Kidney (tissue), 13 donors: ENCODE measurements at regions not wholly inside any gene's neighbourhood (a gene's known extent, or its start where the extent isn't known, plus 50 kb on each side); places are given as distances from the start of the nearest gene placed in this dataset.

ENCODE experiments used
- DNase-seq, 5 donors: peaks; one replicate each; pipeline ENCODE4 v3.0.0-alpha.2; 2013 to 2020
- FAIRE-seq: peaks from 2 replicates; lab custom pipeline; 2012; peaks lifted over from hg19 to GRCh38; lab: Jason Lieb, UNC
- H3K27ac ChIP-seq, 2 donors: one replicate each; pipeline ENCODE4 v1.7.0; 2013; ENCODE audit warnings: low read depth in 2 of 2, low read length in 2 of 2, inconsistent platforms in 1 of 2
- H3K27me3 ChIP-seq: one replicate; pipeline ENCODE4 v1.7.1; 2013; ENCODE audit warnings: low read length, inconsistent platforms; ENCODE audit not compliant: control insufficient read depth, insufficient read depth
- H3K36me3 ChIP-seq, 3 donors: one replicate each; pipeline versions ENCODE4 v1.7.0 to v1.7.1; 2013; ENCODE audit warnings: low read length in 3 of 3, control low read depth in 1 of 3, inconsistent platforms in 1 of 3; ENCODE audit not compliant: insufficient read depth in 3 of 3, control insufficient read depth in 2 of 3
- H3K4me1 ChIP-seq, 3 donors: one replicate each; pipeline versions ENCODE4 v1.7.0 to v1.7.1; 2013; ENCODE audit warnings: low read length in 3 of 3, inconsistent platforms in 1 of 3, low read depth in 1 of 3; ENCODE audit not compliant: control insufficient read depth in 2 of 3, insufficient read depth in 2 of 3
- H3K4me3 ChIP-seq, 3 donors: one replicate each; pipeline versions ENCODE4 v1.7.0 to v1.8.1; 2013; ENCODE audit warnings: low read length in 3 of 3, control low read depth in 1 of 3, inconsistent platforms in 1 of 3
- H3K9ac ChIP-seq, 3 donors: one replicate each; pipeline versions ENCODE4 v1.7.0 to v1.7.1; 2013; ENCODE audit warnings: low read length in 3 of 3, control low read depth in 1 of 3, inconsistent platforms in 1 of 3
- H3K9me3 ChIP-seq, 3 donors: one replicate each; pipeline versions ENCODE4 v1.7.0 to v1.7.1; 2013; ENCODE audit warnings: low read length in 3 of 3, control low read depth in 1 of 3, inconsistent platforms in 1 of 3; ENCODE audit not compliant: control insufficient read depth in 2 of 3, insufficient read depth in 1 of 3
- CTCF ChIP-seq: IDR thresholded peaks from 3 replicates; pipeline ENCODE4 v1.5.1; 2012; ENCODE audit warnings: mild to moderate bottlenecking, moderate library complexity, borderline replicate concordance; ENCODE audit not compliant: insufficient read depth; ENCODE audit errors: extremely low read depth
- intact Hi-C: fragments of 100-400 bp; cut with DNase I; formaldehyde crosslinking; loops from one replicate; pipeline ENCODE4 v1.11.1; 2022
- donor health status: control.
- donor health status: control.
- donor health status: control.
- donor health status: control.
- donor health status: control.
- donor health status: DM: yes; HTN: yes; CAD: no.
- donor health status: Normal renal cell carcinoma (clear cell type).

- H3K27me3 ChIP-seq = no peaks in the 10 kb centered on the region
- no peak overlapping the region for H3K4me3 ChIP-seq
- intact Hi-C loops = no loop called here
- no peaks in the 10 kb centered on the region for H3K4me1 ChIP-seq
- no peak overlapping the region for H3K9ac ChIP-seq
- TF ChIP-seq CTCF = no peak
- no peak for FAIRE-seq
- no peak overlapping the region for H3K27ac ChIP-seq
- H3K36me3 ChIP-seq = no peaks in the 10 kb centered on the region
- no peaks in the 10 kb centered on the region for H3K9me3 ChIP-seq
- DNase-seq = no peak
Observed at GRCh38 chr6:14690120-14691056, 555.5 kb upstream of the JARID2 start.

- intact Hi-C loops = no loop called here
- no peaks in the 10 kb centered on the region for H3K27me3 ChIP-seq
- DNase-seq = no peak
- no peak overlapping the region for H3K9ac ChIP-seq
- H3K36me3 ChIP-seq = no peaks in the 10 kb centered on the region
- H3K4me1 ChIP-seq = no peaks in the 10 kb centered on the region
- no peak for TF ChIP-seq CTCF
- H3K4me3 ChIP-seq = no peak overlapping the region
- H3K27ac ChIP-seq = no peak overlapping the region
- no peak for FAIRE-seq
- no peaks in the 10 kb centered on the region for H3K9me3 ChIP-seq
Observed at GRCh38 chr6:14692208-14692607, 553.7 kb upstream of the JARID2 start.

- Histone ChIP-seq H3K4me3 (no peak overlapping the region), H3K4me1 (no peaks in the 10 kb centered on the region), H3K36me3 (no peaks in the 10 kb centered on the region), H3K27ac (no peak overlapping the region), H3K9ac (no peak overlapping the region), H3K9me3 (no peaks in the 10 kb centered on the region), H3K27me3 (no peaks in the 10 kb centered on the region)
- DNase-seq (no peak), FAIRE-seq (no peak)
- no peak for TF ChIP-seq CTCF
- intact Hi-C loops = no loop called here
Observed at GRCh38 chr6:14693301-14694192, 552.3 kb upstream of the JARID2 start.
